ENCODE measurements at regions not wholly inside any gene's neighbourhood (a gene's known extent, or its start where the extent isn't known, plus 50 kb on each side); places are given as distances from the start of the nearest gene placed in this dataset.

DNA sequence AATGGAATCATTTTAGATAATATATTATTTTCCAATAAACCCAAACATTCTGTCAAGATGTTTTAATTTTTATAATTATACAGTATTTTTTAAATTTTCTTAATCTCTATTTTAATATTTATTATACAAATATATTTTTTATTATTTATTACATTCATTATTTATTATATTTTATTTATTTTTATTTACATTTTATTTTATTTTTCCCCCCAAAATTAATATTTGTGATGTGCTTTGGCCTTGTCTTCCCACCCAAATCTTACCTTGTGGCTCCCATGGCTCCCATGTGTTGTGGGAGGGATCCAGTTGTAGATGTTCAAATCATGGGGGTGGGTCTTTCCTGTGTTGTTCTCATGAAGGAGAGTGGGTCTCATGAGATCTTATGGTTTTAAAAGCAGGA is 382.1 kb downstream of the TLE4 start:
- TF ChIP-seq, protein P1, sequence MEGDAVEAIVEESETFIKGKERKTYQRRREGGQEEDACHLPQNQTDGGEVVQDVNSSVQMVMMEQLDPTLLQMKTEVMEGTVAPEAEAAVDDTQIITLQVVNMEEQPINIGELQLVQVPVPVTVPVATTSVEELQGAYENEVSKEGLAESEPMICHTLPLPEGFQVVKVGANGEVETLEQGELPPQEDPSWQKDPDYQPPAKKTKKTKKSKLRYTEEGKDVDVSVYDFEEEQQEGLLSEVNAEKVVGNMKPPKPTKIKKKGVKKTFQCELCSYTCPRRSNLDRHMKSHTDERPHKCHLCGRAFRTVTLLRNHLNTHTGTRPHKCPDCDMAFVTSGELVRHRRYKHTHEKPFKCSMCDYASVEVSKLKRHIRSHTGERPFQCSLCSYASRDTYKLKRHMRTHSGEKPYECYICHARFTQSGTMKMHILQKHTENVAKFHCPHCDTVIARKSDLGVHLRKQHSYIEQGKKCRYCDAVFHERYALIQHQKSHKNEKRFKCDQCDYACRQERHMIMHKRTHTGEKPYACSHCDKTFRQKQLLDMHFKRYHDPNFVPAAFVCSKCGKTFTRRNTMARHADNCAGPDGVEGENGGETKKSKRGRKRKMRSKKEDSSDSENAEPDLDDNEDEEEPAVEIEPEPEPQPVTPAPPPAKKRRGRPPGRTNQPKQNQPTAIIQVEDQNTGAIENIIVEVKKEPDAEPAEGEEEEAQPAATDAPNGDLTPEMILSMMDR (IDR thresholded peaks at IDR 0.05; ENCODE audit: poor library complexity), result no peak
- TF ChIP-seq EZH2 (IDR thresholded peaks at IDR 0.05; ENCODE audit: borderline replicate concordance) (no peak), EZH2phosphoT487 (IDR thresholded peaks at IDR 0.05; ENCODE audit: low read depth, severe bottlenecking, unreplicated experiment) (no peak)

Data from hepatocyte (in vitro differentiated cells).